Thyroid gland (tissue), 4 donors: ENCODE measurements at regions not wholly inside any gene's neighbourhood (a gene's known extent, or its start where the extent isn't known, plus 50 kb on each side); places are given as distances from the start of the nearest gene placed in this dataset.

Experiments used
- DNase-seq, 2 donors: peaks; one replicate each; pipeline ENCODE4 v3.0.0-alpha.2; 2019
- H3K27ac ChIP-seq, 3 donors: fragments of 200-600 bp; sonication (generic); 1 replicate in 2 of 3; 2 replicates in 1 of 3; pipeline ENCODE4 v1.5.1; 2016 to 2019; ENCODE audit warnings: mild to moderate bottlenecking in 1 of 3, moderate library complexity in 1 of 3
- H3K27me3 ChIP-seq: fragments of 200-600 bp; sonication (generic); one replicate; pipeline ENCODE4 v1.5.1; 2019
- H3K36me3 ChIP-seq, 2 donors: fragments of 200-600 bp; sonication (generic); one replicate each; pipeline ENCODE4 v1.5.1; 2016 to 2019
- H3K4me1 ChIP-seq, 2 donors: fragments of 200-600 bp; sonication (generic); one replicate each; pipeline ENCODE4 v1.5.1; 2017 to 2019
- H3K4me3 ChIP-seq, 3 donors: fragments of 200-600 bp; sonication (generic); replicated peaks in 1 of 3; 1 replicate in 2 of 3; 2 replicates in 1 of 3; pipeline ENCODE4 v1.5.1; 2016; ENCODE audit warnings: mild to moderate bottlenecking in 1 of 3
- H3K9me3 ChIP-seq: fragments of 200-600 bp; sonication (generic); one replicate; pipeline ENCODE4 v1.5.1; 2017
- POLR2A ChIP-seq, 2 donors: fragments of 450-650 bp; IDR thresholded peaks; one replicate each; pipeline ENCODE4 v1.6.1; 2017; ENCODE audit warnings: antibody characterized with exemption in 2 of 2, mild to moderate bottlenecking in 2 of 2, moderate library complexity in 1 of 2
- WGBS, 2 donors: methylation state at CpG; one replicate each; pipeline ENCODE4 v1.1.5; 2017; 5-methylcytosine and 5-hydroxymethylcytosine counted together
- intact Hi-C: fragments of 100-400 bp; cut with DNase I; formaldehyde crosslinking; loops from one replicate; pipeline ENCODE4 v1.15.1; 2023
- TF ChIP-seq, protein P1 (sequence below), 6 experiments: fragments of 200-600 bp in 3 of 6; fragments of 450-650 bp in 3 of 6; sonication (generic) in 3 of 6; IDR thresholded peaks; one replicate each; pipeline ENCODE4 v1.5.1; 2016 to 2019; ENCODE audit warnings: antibody characterized with exemption in 6 of 6, mild to moderate bottlenecking in 2 of 6, inconsistent platforms in 1 of 6, moderate library complexity in 1 of 6

DNA sequence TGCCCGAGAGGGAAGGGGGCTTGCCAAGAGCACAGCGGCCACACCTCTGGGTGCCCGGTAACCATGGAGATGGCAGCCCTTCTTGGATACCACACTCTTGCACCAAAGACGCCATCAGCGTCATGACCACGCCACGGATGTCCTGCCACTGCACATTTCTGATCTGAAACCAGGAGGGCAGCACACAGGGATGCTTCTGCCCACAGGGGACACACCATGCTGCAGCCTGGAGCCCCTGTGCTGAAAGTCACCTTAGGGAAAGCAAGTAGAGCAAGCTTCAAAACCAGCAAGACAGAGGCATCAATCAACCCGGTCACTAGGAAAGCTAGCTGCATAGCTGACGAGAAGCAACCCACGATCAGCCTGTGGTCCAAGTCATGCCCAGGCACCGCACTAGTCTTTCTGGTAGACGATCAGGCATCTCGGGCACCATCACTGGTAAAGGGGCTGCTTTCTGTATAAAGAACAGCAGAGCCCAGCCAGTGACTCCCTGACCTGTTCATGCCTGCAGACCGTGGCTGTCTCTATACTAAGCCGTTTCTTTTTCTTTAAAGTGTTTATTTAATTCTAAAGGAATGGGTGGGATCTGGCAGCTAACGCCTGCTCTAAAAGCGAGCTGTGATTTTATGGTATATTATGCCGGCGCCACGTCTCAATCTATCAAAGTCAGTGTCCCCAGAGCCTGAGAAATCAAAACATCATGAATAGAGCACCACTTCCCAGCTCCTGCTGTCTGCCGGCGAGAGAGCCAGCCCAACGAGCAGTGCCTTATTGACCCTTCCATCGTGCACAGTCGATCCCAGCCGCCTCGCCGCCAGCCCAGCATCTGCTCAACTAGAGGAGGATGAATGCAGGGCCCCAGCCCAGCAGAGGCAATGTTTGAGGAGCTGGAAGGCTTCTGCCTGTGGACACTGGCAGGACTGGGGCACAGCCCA, 244.7 kb downstream of the RBFOX3 start:
- intact Hi-C loops, result no loop called here

DNA sequence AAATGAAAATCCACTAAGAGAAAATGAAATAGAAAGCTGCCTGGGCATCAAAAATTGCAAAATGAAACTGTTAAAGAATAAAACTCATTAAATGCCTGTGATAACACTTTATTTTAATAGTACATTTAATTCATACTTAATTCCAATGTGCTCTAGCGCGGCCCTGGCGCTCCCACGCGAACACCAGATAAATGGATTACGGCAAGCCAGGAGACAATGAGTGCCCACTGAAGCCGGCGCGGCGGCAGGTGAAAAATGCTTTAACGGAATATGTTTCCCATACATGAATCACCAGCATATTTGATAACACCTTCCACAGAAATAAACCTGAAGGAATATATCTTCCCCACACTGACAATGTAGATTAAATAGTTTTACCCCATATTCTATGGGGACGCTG, 245.5 kb downstream of the RBFOX3 start:
- TF ChIP-seq, protein P1, sequence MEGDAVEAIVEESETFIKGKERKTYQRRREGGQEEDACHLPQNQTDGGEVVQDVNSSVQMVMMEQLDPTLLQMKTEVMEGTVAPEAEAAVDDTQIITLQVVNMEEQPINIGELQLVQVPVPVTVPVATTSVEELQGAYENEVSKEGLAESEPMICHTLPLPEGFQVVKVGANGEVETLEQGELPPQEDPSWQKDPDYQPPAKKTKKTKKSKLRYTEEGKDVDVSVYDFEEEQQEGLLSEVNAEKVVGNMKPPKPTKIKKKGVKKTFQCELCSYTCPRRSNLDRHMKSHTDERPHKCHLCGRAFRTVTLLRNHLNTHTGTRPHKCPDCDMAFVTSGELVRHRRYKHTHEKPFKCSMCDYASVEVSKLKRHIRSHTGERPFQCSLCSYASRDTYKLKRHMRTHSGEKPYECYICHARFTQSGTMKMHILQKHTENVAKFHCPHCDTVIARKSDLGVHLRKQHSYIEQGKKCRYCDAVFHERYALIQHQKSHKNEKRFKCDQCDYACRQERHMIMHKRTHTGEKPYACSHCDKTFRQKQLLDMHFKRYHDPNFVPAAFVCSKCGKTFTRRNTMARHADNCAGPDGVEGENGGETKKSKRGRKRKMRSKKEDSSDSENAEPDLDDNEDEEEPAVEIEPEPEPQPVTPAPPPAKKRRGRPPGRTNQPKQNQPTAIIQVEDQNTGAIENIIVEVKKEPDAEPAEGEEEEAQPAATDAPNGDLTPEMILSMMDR (IDR thresholded peaks at IDR 0.05), result no peak
- WGBS, 2 donors, result 91% methylated on average over 12 of the region's 12 CpGs

More for the DNA sequence above, 244.7 kb downstream of the RBFOX3 start:
- H3K36me3 ChIP-seq, result no peaks in the 10 kb centered on the region
- no peak for DNase-seq
- TF ChIP-seq, protein P1 (IDR thresholded peaks at IDR 0.05), result no peak
- no peak for TF ChIP-seq POLR2A (IDR thresholded peaks at IDR 0.05)
- H3K27ac ChIP-seq, result no peak overlapping the region
- no peak overlapping the region for H3K4me3 ChIP-seq
- 37 to 51% methylated on average over 23 to 28 of the region's 28 CpGs for WGBS, 2 donors
- H3K9me3 ChIP-seq, result no peaks in the 10 kb centered on the region
- no peaks in the 10 kb centered on the region for H3K27me3 ChIP-seq
- H3K4me1 ChIP-seq, result no peaks in the 10 kb centered on the region

GRCh38 chr17:79364315-79365094, 246.3 kb downstream of the RBFOX3 start:
- Histone ChIP-seq H3K4me1 (no peaks in the 10 kb centered on the region), H3K9me3 (no peaks in the 10 kb centered on the region), H3K36me3 (no peaks in the 10 kb centered on the region), H3K27me3 (no peaks in the 10 kb centered on the region), H3K4me3 (no peak overlapping the region), H3K27ac (no peak overlapping the region)
- no peak for TF ChIP-seq POLR2A (IDR thresholded peaks at IDR 0.05)
- TF ChIP-seq, protein P1 (IDR thresholded peaks at IDR 0.05), result no peak
- no peak for DNase-seq
- WGBS, 2 donors, result 85 to 90% methylated on average over 14 of the region's 14 CpGs
- intact Hi-C loops, result no loop called here

More for the DNA sequence above, 245.5 kb downstream of the RBFOX3 start:
- H3K4me3 ChIP-seq, result no peak overlapping the region
- H3K27me3 ChIP-seq, result no peaks in the 10 kb centered on the region
- intact Hi-C loops, result no loop called here
- DNase-seq, result no peak
- no peak overlapping the region for H3K27ac ChIP-seq
- H3K4me1 ChIP-seq, result no peaks in the 10 kb centered on the region
- no peaks in the 10 kb centered on the region for H3K36me3 ChIP-seq
- H3K9me3 ChIP-seq, result no peaks in the 10 kb centered on the region

- Histone ChIP-seq H3K4me1 (peaks cover 4 to 5% of the 10 kb centered on the region in 2 donors), H3K27me3 (no peaks in the 10 kb centered on the region), H3K4me3 (no peak overlapping the region), H3K27ac (no peak overlapping the region), H3K36me3 (no peaks in the 10 kb centered on the region), H3K9me3 (no peaks in the 10 kb centered on the region)
- TF ChIP-seq POLR2A (IDR thresholded peaks at IDR 0.05), result no peak
- TF ChIP-seq, protein P1 (IDR thresholded peaks at IDR 0.05), result no peak
- 79 to 85% methylated on average over 15 to 16 of the region's 16 CpGs for WGBS, 2 donors
- no peak for DNase-seq
- intact Hi-C loops, result no loop called here
Measured at GRCh38 chr17:79363552-79364275, 247.1 kb downstream of the RBFOX3 start.
